Embryonic facial prominence (tissue), 1 donor: ENCODE measurements at regions not wholly inside any gene's neighbourhood (a gene's known extent, or its start where the extent isn't known, plus 50 kb on each side); places are given as distances from the start of the nearest gene placed in this dataset.
"Not testable (repeated sequence)": the region's sequence is repeated elsewhere in the genome, so short reads cannot be mapped to it uniquely, and the experiment has no call there.

ENCODE experiments used
- DNase-seq: peaks from one replicate; pipeline ENCODE4 v3.0.0-alpha.2; 2016; ENCODE audit errors: extremely low spot score

DNA sequence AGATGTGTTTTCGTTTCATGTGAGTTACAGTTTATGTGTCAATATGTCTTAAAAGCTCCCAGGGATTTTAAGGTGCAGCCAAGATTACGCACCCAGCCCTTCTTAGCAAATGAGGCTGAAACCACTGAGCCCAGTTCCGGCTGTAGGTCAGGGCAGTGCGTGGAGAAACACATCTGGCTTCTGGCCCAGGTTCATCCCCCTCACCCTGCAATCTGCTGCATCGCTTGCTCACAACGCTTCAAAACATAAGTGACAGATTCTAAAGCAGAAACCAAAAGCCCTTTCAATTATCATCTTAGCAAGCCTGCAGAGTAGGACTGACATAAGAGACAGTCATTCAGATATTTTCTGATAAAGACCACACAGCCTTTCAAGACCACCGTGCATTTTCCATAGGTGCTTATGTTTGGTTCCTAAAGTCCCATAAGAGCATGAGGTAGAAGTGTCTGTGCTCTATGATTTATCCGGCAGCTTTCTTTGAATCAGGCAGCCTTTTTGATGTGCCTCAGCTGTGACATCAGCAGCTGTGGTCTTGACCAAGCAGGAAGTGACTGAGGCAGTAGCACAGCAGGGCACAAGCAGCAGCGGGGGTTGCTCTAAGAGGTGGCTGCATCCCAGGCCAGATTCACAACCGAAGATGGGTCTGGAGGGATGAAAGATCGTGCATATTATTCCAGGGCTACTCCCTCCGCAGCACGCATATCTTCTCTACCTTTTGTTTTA, 72.1 kb upstream of the LYZL2 start:
- DNase-seq, result no peak

DNA sequence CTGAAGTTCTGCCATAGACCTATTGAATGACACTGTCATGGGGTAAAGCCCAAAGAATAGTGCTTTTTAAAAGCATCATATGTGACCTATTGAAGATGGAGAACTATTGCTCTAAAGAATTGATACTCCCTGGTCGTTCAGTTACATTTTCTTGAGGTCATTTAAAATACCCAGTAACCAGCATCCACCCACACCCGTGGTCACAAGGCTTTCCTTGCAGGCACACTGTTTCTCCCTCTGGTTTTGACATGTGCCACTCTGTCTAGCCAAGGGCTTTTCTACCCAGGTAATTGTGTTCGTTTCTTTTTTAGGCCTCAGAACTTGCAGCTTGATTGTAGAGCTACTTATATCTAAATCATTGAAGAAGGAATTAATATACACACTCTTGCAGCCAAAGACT, 68.3 kb upstream of the LYZL2 start:
- no peak for DNase-seq

DNA sequence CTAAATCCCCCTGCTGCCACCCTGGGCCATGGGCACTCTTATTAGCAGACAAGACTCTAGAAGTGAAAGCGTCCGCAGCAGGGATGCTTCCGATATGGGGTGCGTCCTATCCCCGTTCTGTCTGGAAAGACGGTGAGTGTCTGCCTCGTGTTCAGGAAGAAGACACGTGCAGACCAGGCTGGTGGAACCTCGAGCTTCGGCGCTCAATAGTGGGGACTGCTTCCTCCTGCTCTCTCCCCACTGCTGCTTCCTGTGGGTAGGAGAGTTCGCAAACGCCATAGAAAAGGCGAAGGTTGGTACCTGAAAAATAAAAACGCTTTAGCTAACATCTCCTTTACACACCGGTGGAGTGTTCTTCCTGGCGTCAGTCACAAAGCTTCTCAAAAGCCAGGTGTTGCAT, 67.7 kb upstream of the LYZL2 start:
- DNase-seq, result not testable (repeated sequence)

DNA sequence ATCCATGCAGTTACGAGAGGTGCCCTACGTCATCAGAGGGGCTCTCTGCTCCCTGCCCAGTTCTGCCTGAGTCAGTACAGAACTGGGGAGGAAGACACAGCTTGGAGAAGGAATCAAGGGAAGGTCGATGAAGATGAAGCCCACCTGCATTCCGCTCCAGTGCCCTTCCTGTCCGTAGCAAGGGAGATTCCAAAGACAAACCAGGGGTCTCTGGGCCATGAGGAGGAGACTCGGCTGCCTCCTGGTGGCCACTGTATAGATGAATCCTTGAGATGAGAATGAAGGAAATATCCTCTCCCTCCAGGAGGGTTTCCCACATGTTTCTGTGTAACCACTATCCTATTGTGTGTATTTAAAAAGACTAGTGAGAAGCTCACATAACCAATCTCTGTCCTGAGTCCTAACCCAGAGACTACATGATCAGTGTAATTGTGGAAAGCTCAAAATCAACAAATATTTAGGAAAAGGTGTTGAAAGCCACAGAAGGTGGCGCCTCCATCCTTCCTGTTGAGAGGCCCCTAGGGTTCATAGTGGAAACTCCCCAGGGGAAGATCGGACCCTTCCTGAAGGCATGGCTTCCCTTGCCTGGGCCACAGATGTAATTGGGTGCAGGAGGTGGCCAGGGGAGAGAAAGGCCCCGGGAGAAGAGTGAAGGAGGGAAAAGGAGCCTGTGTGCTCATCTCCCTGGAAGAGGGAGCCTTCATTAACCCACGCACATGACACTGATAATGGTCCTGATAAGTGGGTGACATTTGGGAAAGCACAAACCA, 67.0 kb upstream of the LYZL2 start:
- not testable (repeated sequence) for DNase-seq

DNA sequence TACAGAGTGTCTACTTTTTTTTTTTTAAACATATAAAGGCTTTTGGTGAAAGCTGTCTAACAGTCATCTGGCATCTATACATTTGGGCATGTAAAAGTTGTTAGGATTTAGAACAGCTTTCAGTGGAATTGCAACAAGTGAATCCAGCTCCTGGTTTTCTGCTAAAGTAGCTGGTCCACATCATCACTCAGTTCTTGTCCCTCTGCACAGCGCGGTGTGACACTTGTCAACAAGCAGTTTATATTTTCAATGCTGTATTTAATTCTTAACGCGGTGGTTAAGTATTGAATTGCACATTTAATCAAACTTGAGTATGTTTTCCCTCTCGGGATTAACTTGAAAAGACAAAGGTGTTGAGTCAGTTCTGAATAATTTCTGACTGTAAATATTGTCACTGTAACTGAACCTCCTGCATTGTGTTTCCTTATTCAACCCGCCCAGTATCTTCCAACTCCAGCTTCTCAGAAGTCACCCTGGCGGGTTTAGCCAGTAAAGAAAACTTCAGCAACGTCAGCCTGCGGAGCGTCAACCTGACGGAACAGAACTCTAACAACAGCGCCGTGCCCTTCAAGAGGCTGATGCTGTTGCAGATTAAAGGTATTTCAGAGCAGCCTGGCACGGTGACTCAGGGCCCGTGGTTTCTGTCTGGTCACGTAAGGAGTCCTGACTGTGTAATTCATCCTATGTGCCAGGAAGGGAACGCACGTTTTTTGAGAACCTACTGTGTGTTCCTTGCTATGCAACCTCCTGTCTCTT, 66.1 kb upstream of the LYZL2 start:
- not testable (repeated sequence) for DNase-seq

DNA sequence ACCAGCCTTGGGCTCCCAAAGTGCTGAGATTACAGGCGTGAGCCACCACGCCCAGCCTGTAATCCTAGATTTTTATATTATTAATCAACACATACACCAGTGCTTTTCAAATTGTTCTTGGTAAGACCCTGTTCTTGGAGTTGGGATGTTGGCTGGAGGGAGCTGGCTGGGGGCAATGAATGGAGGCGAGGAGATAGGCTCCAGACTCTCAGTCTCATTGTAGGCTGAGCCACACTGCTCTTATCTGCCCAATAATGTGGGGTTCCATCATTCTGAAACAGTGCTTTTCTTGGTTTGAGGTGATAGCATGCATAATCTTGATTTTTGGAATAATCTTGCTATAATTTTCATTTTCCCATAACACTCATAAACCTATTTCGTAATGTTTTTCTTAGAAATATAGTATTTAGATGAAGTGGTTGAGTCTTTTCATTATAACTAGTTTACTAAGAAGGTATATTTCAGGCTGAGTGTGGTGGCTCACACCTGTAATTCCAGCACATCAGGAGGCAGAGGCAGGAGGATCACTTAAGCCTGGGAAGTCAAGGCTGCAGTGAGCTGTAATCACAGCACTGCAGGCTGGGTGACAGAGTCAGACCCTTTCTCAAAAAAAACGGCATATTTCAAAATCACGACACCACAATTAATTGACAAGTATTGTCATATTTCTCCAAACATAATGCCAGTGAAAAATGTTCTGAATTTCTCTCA, 65.1 kb upstream of the LYZL2 start:
- DNase-seq, result no peak

DNA sequence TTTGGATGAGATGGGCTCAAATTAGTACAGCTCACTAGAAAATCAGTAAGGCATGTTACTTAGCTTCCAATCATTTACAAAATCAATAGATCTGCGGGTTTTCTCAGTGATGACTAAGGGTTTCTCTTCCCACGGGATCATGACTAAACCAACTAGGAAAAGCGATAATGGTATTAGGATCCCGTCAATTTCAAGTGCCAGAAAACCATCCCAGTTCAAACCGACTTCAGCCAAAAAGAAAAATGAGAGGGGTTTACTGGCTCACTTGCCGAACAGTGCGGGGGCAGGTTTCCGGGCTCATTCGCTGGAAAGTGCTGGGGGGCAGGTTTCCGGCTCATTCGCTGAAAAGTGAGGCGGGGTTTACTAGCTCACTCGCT, 62.1 kb upstream of the LYZL2 start:
- DNase-seq, result no peak

DNA sequence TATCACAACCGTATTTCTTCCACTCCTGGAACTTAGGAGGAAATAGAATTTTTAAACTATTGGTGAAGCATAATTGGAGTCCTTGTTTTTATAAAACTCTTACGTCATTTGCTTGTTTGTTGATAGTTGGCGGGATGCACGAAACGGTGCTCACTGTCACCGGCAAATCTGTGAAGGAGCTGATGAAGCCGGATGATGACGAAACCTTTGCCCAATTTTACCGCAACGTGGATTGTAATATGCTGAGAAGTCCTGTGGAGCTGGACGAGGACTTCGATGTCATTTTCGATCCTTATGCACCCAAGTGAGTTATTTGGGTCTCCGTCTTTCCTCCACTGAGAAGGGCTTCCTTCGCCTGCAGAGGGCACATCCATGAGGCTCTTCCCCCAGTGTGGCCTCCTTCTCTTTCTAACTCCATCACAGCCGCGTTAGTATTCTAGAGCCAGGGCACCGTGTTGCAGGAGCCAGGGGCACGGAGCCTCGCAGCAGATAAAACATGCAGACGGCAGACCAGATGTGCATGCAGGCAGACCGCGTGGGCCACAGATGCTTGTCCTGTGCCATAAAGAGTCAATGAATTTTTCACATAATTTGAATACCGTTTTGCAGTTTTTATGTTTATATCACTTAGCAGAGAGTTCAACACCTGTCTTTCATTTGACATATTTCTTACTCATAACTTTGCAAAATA, 61.5 kb upstream of the LYZL2 start:
- not testable (repeated sequence) for DNase-seq

DNA sequence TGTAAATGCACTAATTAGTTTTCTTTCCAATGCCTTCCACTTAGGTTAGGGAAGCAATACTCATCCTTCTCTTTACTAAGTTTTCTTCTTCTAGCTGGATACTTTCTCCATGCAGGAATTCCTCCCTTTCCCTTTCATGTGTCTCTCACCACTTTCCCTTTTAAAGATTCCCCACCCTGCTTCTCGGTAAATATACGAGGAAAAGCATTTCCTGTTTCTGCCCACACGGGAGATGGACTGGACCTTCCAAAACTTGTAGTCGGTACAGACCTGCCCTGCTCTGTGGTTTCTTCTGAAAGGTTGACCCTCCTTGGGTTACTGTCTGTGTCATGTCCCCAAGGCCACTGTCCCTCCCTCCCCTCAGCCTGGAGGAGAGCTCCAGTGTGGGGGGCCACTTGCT, 58.9 kb upstream of the LYZL2 start:
- no peak for DNase-seq

DNA sequence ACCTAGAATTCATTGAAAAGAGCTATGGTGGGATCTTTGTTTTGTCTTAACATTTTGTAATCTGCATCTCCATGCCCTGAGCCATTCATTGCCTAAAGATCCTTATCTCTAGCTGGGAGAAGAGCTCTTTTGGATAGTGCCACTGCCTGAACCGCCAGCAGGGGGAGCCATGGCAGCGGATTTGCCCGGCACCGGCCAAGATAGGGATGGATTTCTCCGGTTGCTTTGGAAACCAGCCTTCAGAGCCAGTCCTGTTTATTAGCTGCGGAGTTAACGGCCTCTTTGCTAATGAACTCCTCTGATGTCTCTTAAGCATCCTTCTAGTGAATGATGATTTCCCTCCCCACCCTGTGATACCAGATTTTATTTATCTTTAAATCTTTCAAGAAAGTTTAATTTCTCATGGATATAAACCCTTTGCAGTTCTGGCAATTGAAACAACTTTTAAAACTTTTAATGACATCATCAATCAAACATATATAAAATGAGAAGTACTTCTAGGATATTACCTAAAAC, 58.2 kb upstream of the LYZL2 start:
- peak; percentile 43 for DNase-seq

DNA sequence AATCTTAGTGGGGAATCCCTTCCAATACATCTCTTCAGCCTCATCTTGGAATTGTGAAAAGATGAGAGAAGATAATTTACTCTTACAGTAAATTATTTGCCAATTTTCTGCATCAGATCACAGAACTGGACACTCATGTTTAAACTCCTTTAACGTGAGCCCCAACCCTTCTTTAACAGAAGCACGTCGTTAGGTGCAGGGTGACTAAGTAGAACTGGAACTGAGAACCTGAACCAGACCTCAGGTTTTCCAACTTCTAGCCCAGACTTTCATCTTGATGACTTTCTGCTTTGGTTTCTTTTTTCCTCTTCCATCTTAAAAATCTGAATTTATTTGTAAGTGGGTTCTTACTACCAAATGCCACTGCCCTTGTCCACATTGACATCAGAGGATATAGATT, 57.2 kb upstream of the LYZL2 start:
- no peak for DNase-seq

DNA sequence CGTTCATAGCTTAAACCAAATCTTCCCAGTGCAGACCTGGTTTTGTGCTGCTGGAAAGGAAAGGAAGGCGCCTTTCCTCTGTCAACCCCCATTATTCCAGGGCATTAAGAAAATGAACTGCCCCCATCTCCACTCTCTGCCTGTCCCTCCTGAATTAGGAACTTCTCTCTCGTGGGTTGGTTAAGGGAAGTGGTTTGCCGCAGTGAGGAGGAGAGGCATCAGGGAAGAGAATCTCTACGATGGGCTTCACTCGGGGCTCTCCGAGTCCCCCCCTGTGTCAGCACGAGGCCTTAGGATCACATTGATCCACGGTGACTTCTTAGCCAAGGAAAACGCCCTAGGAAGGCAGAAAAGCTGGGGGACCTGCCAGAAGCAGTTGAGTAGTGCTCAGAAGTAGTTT, 53.9 kb upstream of the LYZL2 start:
- DNase-seq, result no peak

DNA sequence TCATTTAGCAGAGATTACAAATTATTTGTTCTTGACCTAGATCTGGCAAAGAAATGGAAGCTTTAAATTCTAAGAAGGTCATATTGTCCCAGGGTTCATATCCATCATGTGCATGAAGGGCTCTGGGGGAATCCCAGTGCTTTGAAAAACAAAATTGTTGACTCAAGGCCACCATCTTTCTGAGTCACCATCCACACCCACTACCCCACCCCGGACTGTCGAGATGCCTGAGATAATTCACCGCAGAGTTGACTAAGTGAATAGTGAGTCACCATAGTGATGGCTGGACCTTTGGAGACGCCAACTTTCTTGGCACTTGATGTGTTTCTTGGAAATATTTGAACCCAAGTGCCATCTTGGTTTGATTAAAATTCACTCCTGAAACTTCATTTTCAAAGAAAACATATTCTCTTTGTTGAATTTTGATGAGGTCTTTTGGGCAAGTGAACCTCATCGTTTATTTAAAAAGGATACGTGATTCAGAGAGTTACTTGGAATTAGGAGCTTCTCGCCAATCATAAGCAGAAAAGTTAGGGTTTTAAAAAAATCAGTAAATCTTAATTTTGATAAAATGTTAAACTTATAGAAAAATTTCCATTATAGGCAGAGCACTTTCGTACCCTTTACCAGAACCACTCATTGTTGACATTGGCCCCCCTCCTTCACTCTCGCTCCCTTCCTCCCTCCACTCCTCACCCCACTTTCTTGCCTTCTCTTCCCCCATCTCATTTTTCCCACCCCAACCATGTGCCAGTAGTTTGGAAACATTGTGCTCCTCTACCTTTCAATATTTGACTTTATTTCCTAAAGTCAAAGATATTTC, 53.0 kb upstream of the LYZL2 start:
- DNase-seq, result not testable (repeated sequence)

DNA sequence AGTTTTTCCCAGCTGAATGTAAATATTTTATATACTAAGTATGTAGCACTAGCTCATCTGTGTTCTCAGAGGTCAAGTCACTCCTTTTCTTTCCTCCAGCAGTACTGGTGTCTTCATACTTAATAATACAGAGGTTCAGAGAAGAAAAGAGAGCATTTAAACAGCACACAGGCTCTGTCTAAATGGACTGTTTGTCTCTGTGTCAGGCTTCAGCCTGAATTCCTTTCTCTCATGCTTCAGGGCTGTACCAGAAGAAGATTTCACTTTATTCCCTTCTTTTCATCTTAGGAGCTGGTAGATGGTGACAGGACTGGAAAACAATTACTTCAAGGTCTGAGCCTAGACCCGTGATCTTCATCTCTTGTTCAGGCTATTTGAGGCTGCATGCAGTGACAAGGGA, 51.4 kb upstream of the LYZL2 start:
- DNase-seq, result no peak
